Smooth muscle cell (in vitro differentiated cells): ENCODE measurements at regions not wholly inside any gene's neighbourhood (a gene's known extent, or its start where the extent isn't known, plus 50 kb on each side); places are given as distances from the start of the nearest gene placed in this dataset.

Experiments used
- DNase-seq: peaks from one replicate; lab custom pipeline; 2025; ENCODE audit not compliant: unreplicated experiment; lab: John Stamatoyannopoulos, UW
- H2AFZ ChIP-seq: fragments of 200-600 bp; sonication (generic); 2 replicates; pipeline ENCODE4 v1.6.0; 2016; ENCODE audit warnings: antibody characterized with exemption, low read depth, mild to moderate bottlenecking
- H3F3A ChIP-seq: fragments of 200-600 bp; sonication (generic); 2 replicates; pipeline ENCODE4 v1.6.0; 2017; ENCODE audit warnings: antibody characterized with exemption, low read depth
- H3K27ac ChIP-seq: fragments of 200-600 bp; sonication (generic); 2 replicates; pipeline ENCODE4 v1.5.1; 2016; ENCODE audit warnings: low read depth, mild to moderate bottlenecking
- H3K27me3 ChIP-seq: fragments of 200-600 bp; sonication (generic); 2 replicates; pipeline ENCODE4 v1.6.1; 2016; ENCODE audit warnings: low read depth, mild to moderate bottlenecking
- H3K36me3 ChIP-seq: fragments of 200-600 bp; sonication (generic); 2 replicates; pipeline ENCODE4 v1.5.1; 2016; ENCODE audit warnings: low read depth
- H3K4me1 ChIP-seq: fragments of 200-600 bp; sonication (generic); 2 replicates; pipeline ENCODE4 v1.5.1; 2016; ENCODE audit warnings: low read depth
- H3K4me2 ChIP-seq: fragments of 200-600 bp; sonication (generic); 2 replicates; pipeline ENCODE4 v1.6.0; 2016; ENCODE audit warnings: mild to moderate bottlenecking
- H3K4me3 ChIP-seq: fragments of 200-600 bp; sonication (generic); 2 replicates; pipeline ENCODE4 v1.5.1; 2016; ENCODE audit warnings: mild to moderate bottlenecking
- H3K79me2 ChIP-seq: fragments of 200-600 bp; sonication (generic); 2 replicates; pipeline ENCODE4 v1.6.0; 2016; ENCODE audit warnings: low read depth, mild to moderate bottlenecking
- H3K9ac ChIP-seq: fragments of 200-600 bp; sonication (generic); 2 replicates; pipeline ENCODE4 v1.6.0; 2016; ENCODE audit warnings: low read depth
- H3K9me3 ChIP-seq: fragments of 200-600 bp; sonication (generic); replicated peaks from 2 replicates; pipeline ENCODE4 v1.5.1; 2016; ENCODE audit warnings: low read depth
- H4K20me1 ChIP-seq: fragments of 200-600 bp; sonication (generic); 2 replicates; pipeline ENCODE4 v1.6.0; 2016; ENCODE audit warnings: low read depth
- WGBS: methylation state at CpG from one replicate; pipeline ENCODE4 v1.1.7; 2016; ENCODE audit warnings: low lambda C conversion rate; 5-methylcytosine and 5-hydroxymethylcytosine counted together
- TF ChIP-seq, protein P1 (sequence below): fragments of 200-600 bp; sonication (generic); IDR thresholded peaks from 2 replicates; pipeline ENCODE4 v1.5.1; 2017; ENCODE audit warnings: borderline replicate concordance, mild to moderate bottlenecking, antibody characterized with exemption; ENCODE audit not compliant: insufficient read depth, poor library complexity, severe bottlenecking

- no peaks in the 10 kb centered on the region for H3K9me3 ChIP-seq
- no peaks in the 10 kb centered on the region for H3F3A ChIP-seq
- H4K20me1 ChIP-seq: no peaks in the 10 kb centered on the region
- DNase-seq: no peak
- no peak overlapping the region for H2AFZ ChIP-seq
- WGBS: 65% methylated on average over 1 of the region's 1 CpG
- H3K4me3 ChIP-seq: no peak overlapping the region
- TF ChIP-seq, protein P1, sequence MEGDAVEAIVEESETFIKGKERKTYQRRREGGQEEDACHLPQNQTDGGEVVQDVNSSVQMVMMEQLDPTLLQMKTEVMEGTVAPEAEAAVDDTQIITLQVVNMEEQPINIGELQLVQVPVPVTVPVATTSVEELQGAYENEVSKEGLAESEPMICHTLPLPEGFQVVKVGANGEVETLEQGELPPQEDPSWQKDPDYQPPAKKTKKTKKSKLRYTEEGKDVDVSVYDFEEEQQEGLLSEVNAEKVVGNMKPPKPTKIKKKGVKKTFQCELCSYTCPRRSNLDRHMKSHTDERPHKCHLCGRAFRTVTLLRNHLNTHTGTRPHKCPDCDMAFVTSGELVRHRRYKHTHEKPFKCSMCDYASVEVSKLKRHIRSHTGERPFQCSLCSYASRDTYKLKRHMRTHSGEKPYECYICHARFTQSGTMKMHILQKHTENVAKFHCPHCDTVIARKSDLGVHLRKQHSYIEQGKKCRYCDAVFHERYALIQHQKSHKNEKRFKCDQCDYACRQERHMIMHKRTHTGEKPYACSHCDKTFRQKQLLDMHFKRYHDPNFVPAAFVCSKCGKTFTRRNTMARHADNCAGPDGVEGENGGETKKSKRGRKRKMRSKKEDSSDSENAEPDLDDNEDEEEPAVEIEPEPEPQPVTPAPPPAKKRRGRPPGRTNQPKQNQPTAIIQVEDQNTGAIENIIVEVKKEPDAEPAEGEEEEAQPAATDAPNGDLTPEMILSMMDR: peak; percentile 53
- H3K4me2 ChIP-seq: no peak overlapping the region
- no peaks in the 10 kb centered on the region for H3K4me1 ChIP-seq
- peaks cover 14% of the 10 kb centered on the region for H3K27me3 ChIP-seq
- H3K9ac ChIP-seq: no peak overlapping the region
- no peaks in the 10 kb centered on the region for H3K36me3 ChIP-seq
- no peak overlapping the region for H3K27ac ChIP-seq
- H3K79me2 ChIP-seq: no peaks in the 10 kb centered on the region
Observed at GRCh38 chr7:97499204-97499603, 232.7 kb upstream of the TAC1 start.

DNA sequence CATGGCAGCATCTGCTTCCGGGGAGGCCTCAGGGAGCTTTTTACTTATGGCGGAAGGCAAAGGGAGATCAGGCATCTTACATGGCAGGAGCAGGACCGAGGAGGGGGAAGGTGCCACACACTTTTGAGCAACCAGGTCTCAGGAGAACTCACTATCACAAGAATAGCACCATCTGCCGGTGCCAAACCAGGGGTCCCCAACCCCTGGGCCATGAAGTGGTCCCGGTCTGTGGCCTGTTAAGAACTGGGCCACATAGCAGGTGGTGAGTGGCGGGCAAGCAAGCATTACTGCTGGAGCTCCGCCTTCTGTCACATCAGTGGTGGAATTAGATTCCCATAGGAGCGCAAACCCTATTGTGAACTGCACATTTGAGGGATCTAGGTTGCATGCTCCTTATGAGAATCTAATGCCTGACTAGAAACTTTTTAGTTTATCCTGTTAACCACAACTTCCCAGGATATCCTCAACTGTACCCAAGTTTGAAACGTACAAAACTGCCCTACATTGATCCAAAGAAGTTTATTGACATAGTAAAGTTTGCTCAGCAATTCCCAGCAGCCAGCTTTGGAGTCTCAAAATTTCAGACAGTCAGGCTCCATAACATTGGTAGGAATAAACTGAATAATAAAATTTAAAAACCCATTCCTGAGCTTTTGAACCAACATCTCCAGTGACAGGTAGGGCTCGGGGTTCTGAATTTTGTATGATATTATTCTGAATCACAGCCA is 228.4 kb upstream of the TAC1 start:
- no peaks in the 10 kb centered on the region for H3K9me3 ChIP-seq
- no peaks in the 10 kb centered on the region for H4K20me1 ChIP-seq
- no peak overlapping the region for H3K9ac ChIP-seq
- H3F3A ChIP-seq: no peaks in the 10 kb centered on the region
- no peak overlapping the region for H3K27ac ChIP-seq
- no peak overlapping the region for H3K4me2 ChIP-seq
- H3K79me2 ChIP-seq: no peaks in the 10 kb centered on the region
- H3K36me3 ChIP-seq: no peaks in the 10 kb centered on the region
- no peak for DNase-seq
- peaks cover 14% of the 10 kb centered on the region for H3K27me3 ChIP-seq
- H3K4me3 ChIP-seq: no peak overlapping the region
- TF ChIP-seq, protein P1: no peak
- no peak overlapping the region for H2AFZ ChIP-seq
- H3K4me1 ChIP-seq: no peaks in the 10 kb centered on the region
- 92% methylated on average over 10 of the region's 10 CpGs for WGBS

GRCh38 chr7:97506728-97507127 is 225.2 kb upstream of the TAC1 start:
- no peak overlapping the region for H2AFZ ChIP-seq
- peaks cover 2% of the 10 kb centered on the region for H3K27me3 ChIP-seq
- DNase-seq: no peak
- no peak overlapping the region for H3K4me2 ChIP-seq
- no peak overlapping the region for H3K9ac ChIP-seq
- WGBS: 82% methylated on average over 3 of the region's 3 CpGs
- no peaks in the 10 kb centered on the region for H3K9me3 ChIP-seq
- no peaks in the 10 kb centered on the region for H3K36me3 ChIP-seq
- TF ChIP-seq, protein P1: no peak
- H3F3A ChIP-seq: no peaks in the 10 kb centered on the region
- no peak overlapping the region for H3K27ac ChIP-seq
- H4K20me1 ChIP-seq: no peaks in the 10 kb centered on the region
- no peak overlapping the region for H3K4me3 ChIP-seq
- no peaks in the 10 kb centered on the region for H3K4me1 ChIP-seq
- H3K79me2 ChIP-seq: no peaks in the 10 kb centered on the region
